Type B pancreatic cell (in vitro differentiated cells): ENCODE measurements at regions not wholly inside any gene's neighbourhood (a gene's known extent, or its start where the extent isn't known, plus 50 kb on each side); places are given as distances from the start of the nearest gene placed in this dataset.
A peak's percentile ranks its signal among the peaks of the same experiment; 100 is the strongest.

Source experiments
- DNase-seq: peaks from one replicate; pipeline ENCODE4 v3.0.0; 2021; ENCODE audit warnings: mixed read lengths; ENCODE audit not compliant: unreplicated experiment; ENCODE audit errors: extremely low spot score
- H3K27ac Mint-ChIP-seq: 2 replicates; pipeline ENCODE4 v1.8.0; 2021; ENCODE audit warnings: mild to moderate bottlenecking, mixed read lengths
- H3K27me3 Mint-ChIP-seq: 2 replicates; pipeline ENCODE4 v1.8.0; 2021; ENCODE audit warnings: mixed read lengths
- H3K36me3 Mint-ChIP-seq: 2 replicates; pipeline ENCODE4 v1.8.0; 2021; ENCODE audit warnings: mixed read lengths
- H3K4me1 Mint-ChIP-seq: one replicate; pipeline ENCODE4 v1.8.0; 2021; ENCODE audit warnings: mixed read lengths; ENCODE audit not compliant: unreplicated experiment
- H3K4me3 Mint-ChIP-seq: 2 replicates; pipeline ENCODE4 v1.8.0; 2021; ENCODE audit warnings: mild to moderate bottlenecking, mixed read lengths
- H3K9me3 Mint-ChIP-seq: 2 replicates; pipeline ENCODE4 v1.8.0; 2021; ENCODE audit warnings: mixed read lengths
- CTCF ChIP-seq: fragments of 200-600 bp; sonication (generic); conservative IDR thresholded peaks from 2 replicates; pipeline ENCODE4 v1.5.0; 2021; ENCODE audit warnings: antibody characterized with exemption, mild to moderate bottlenecking

DNA sequence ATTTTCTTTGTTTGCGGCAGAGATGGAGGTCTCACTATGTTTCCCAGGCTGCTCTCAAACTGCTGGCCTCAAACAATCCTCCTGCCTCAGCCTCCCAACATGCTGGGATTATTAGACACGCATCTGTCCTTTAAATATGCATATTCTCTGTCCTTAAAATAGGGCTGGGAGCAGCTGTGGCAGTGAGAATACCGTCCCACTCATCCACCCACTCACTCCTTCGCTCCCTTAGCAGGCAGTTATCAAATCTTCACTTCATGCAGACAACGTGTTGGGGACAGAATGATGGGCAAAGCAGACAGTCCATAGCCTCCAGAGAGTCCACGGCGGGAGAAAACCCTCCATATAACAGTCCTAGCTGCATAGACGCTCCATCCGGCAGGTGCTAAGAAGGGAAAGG lies 179.4 kb downstream of the ZBTB18 start:
- H3K27me3 Mint-ChIP-seq = peaks cover 29% of the 10 kb centered on the region
- DNase-seq = no peak
- TF ChIP-seq CTCF = no peak
- no peak overlapping the region for H3K27ac Mint-ChIP-seq
- no peaks in the 10 kb centered on the region for H3K36me3 Mint-ChIP-seq
- no peaks in the 10 kb centered on the region for H3K9me3 Mint-ChIP-seq
- no peak overlapping the region for H3K4me3 Mint-ChIP-seq
- peaks cover 17% of the 10 kb centered on the region for H3K4me1 Mint-ChIP-seq

- DNase-seq = no peak
- Mint-ChIP-seq H3K9me3 (no peaks in the 10 kb centered on the region), H3K4me3 (peak overlapping the region; percentile 7), H3K27me3 (peaks cover 29% of the 10 kb centered on the region), H3K4me1 (peaks cover 17% of the 10 kb centered on the region), H3K27ac (no peak overlapping the region), H3K36me3 (no peaks in the 10 kb centered on the region)
- TF ChIP-seq CTCF = no peak
Measured at GRCh38 chr1:244231193-244231571, 180.1 kb downstream of the ZBTB18 start.

DNA sequence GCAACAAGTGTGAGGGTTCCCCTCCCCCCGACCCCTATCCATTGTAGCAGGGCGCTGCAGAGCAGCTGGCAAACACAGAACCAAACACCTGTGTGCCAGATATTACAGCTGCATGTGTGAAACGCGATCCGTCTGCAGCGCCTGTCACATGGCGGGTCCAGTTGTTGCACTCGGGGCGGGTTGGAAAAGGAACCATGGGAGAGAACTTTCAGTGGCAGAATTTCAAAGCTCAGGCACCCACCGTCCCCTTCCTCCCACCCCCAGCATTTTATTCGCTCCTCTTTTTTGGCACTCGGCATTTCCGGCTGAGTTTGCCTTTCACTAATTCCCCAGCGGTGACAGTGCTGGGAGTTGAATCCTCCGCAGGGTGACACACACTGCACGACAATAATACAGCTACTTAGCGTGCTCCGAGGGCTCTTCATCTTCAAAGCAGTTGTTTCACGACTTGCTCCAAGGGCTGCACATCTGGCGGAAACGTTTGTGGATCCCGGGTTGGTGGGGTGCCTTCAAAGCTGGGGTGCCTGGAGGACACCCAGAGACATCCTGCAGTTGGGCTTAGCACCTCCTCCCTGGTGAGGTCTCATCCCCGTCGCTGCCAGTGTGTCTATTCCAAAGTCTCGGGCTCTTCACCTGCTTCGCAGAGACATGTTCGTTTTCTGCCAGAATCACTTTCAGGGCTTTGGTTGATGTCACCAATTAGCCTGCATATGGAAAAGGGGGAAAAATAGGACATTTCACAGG lies 180.7 kb downstream of the ZBTB18 start:
- TF ChIP-seq CTCF = no peak
- H3K4me1 Mint-ChIP-seq = peaks cover 17% of the 10 kb centered on the region
- no peak overlapping the region for H3K27ac Mint-ChIP-seq
- no peaks in the 10 kb centered on the region for H3K36me3 Mint-ChIP-seq
- no peak for DNase-seq
- no peaks in the 10 kb centered on the region for H3K9me3 Mint-ChIP-seq
- peak overlapping the region; percentile 7 for H3K4me3 Mint-ChIP-seq
- H3K27me3 Mint-ChIP-seq = peaks cover 29% of the 10 kb centered on the region

DNA sequence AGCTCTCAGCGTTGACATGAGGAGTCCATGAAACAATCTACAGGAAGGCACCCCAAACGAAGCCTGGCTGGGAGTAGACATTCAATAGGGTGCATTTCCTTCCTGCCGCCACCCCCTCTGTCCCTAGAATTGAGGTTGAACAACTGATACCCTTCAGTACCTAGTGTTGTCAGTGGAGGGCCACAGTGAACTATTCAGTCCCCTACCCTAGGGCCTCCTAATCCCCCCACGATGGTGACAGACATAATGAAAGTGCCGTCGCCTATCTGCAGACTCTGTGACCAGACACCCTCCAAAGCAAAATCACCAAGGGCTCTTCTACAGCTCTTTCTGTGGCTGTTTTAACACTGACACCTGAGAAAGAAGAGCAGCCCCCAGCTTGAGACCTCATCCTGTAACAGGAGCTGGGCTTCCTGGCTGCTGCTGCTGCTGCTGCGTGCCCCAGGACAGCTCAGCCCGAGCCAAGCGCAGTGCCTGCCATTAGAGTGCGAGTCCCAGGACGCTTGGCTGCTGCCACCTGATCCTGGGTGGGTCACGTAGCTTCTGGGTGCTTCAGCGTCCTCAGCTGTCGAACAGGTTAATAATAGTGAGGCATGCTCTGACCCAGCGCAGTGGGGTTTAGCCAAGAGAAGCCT lies 183.0 kb downstream of the ZBTB18 start:
- no peak for DNase-seq
- no peaks in the 10 kb centered on the region for H3K36me3 Mint-ChIP-seq
- no peaks in the 10 kb centered on the region for H3K9me3 Mint-ChIP-seq
- no peak overlapping the region for H3K27ac Mint-ChIP-seq
- peaks cover 24% of the 10 kb centered on the region for H3K27me3 Mint-ChIP-seq
- no peak for TF ChIP-seq CTCF
- H3K4me3 Mint-ChIP-seq = no peak overlapping the region
- H3K4me1 Mint-ChIP-seq = peaks cover 17% of the 10 kb centered on the region

DNA sequence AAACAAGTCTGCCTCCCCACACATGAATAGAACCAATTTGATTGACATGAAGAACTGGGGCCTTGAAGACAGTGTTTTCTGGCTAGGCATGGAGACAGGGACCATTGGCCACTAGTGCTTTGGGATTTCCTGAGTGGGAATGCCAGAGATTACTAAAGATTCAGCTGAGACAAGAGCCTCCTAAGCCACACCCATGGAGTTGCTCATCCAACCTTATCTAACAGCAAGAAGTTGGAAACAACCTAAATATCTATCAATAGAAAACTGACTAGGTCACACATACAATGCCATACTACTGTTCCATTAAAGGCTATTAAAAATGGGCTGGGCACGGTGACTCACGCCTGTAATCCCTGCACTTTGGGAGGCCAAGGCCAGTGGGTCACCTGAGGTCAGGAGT lies 184.1 kb downstream of the ZBTB18 start:
- no peak overlapping the region for H3K27ac Mint-ChIP-seq
- no peak overlapping the region for H3K4me3 Mint-ChIP-seq
- H3K4me1 Mint-ChIP-seq = peaks cover 17% of the 10 kb centered on the region
- no peaks in the 10 kb centered on the region for H3K9me3 Mint-ChIP-seq
- TF ChIP-seq CTCF = no peak
- H3K36me3 Mint-ChIP-seq = no peaks in the 10 kb centered on the region
- H3K27me3 Mint-ChIP-seq = peaks cover 21% of the 10 kb centered on the region
- no peak for DNase-seq
